Superior temporal gyrus (tissue), 1 donor: ENCODE measurements at regions not wholly inside any gene's neighbourhood (a gene's known extent, or its start where the extent isn't known, plus 50 kb on each side); places are given as distances from the start of the nearest gene placed in this dataset.

Experiments
- DNase-seq: peaks from one replicate; pipeline ENCODE4 v3.0.0-alpha.2; 2016; ENCODE audit errors: extremely low spot score

GRCh38 chr18:8458546-8459215 is 150.6 kb upstream of the RAB12 start:
- DNase-seq, result no peak

GRCh38 chr18:8460748-8461147 is 148.5 kb upstream of the RAB12 start:
- DNase-seq, result no peak

- DNase-seq, result no peak
Measured at GRCh38 chr18:8461544-8461943, 147.7 kb upstream of the RAB12 start.

- DNase-seq, result no peak
Measured at GRCh38 chr18:8462651-8463185, 146.5 kb upstream of the RAB12 start.

GRCh38 chr18:8463791-8464190 is 145.4 kb upstream of the RAB12 start:
- DNase-seq, result no peak

- no peak for DNase-seq
Measured at GRCh38 chr18:8468191-8468590, 141.0 kb upstream of the RAB12 start.

- no peak for DNase-seq
Measured at GRCh38 chr18:8468921-8469335, 140.3 kb upstream of the RAB12 start.

- DNase-seq, result peak; percentile 26
Measured at GRCh38 chr18:8469544-8470130, 139.6 kb upstream of the RAB12 start.

- DNase-seq, result no peak
Measured at GRCh38 chr18:8471372-8471771, 137.9 kb upstream of the RAB12 start.

- no peak for DNase-seq
Measured at GRCh38 chr18:8474661-8475060, 134.6 kb upstream of the RAB12 start.

GRCh38 chr18:8477615-8478014 is 131.6 kb upstream of the RAB12 start:
- no peak for DNase-seq

- peak; percentile 58 for DNase-seq
Measured at GRCh38 chr18:8478166-8478967, 130.9 kb upstream of the RAB12 start.

GRCh38 chr18:8478968-8479370 is 130.3 kb upstream of the RAB12 start:
- no peak for DNase-seq

- no peak for DNase-seq
Measured at GRCh38 chr18:8479789-8480188, 129.4 kb upstream of the RAB12 start.

GRCh38 chr18:8480506-8481328 is 128.5 kb upstream of the RAB12 start:
- peak; percentile 80 for DNase-seq

GRCh38 chr18:8484951-8485350 is 124.3 kb upstream of the RAB12 start:
- no peak for DNase-seq

- DNase-seq, result no peak
Measured at GRCh38 chr18:8489761-8490160, 119.5 kb upstream of the RAB12 start.

GRCh38 chr18:8491516-8491915 is 117.7 kb upstream of the RAB12 start:
- DNase-seq, result no peak

- DNase-seq, result no peak
Measured at GRCh38 chr18:8493141-8493540, 116.1 kb upstream of the RAB12 start.

- no peak for DNase-seq
Measured at GRCh38 chr18:8496186-8496585, 113.1 kb upstream of the RAB12 start.

GRCh38 chr18:8498905-8499304 is 110.3 kb upstream of the RAB12 start:
- no peak for DNase-seq
